CD8-positive, alpha-beta memory T cell (primary cell): ENCODE measurements at regions not wholly inside any gene's neighbourhood (a gene's known extent, or its start where the extent isn't known, plus 50 kb on each side); places are given as distances from the start of the nearest gene placed in this dataset.

Source experiments
- CTCF ChIA-PET: fragments of 350-600 bp; sonication (Branson Sonifier 250); formaldehyde crosslinking; loops from one replicate; lab custom pipeline; 2021; ENCODE audit warnings: antibody characterized with exemption; lab: Charles Lee
- POLR2A ChIA-PET: fragments of 350-600 bp; sonication (Branson Sonifier 250); formaldehyde crosslinking; loops from one replicate; lab custom pipeline; 2021; ENCODE audit warnings: antibody characterized with exemption; lab: Charles Lee
- DNase-seq, 5 donors: peaks; one replicate each; pipeline versions ENCODE4 v3.0.0 to v3.0.0-alpha.2; 2020 to 2022; ENCODE audit warnings: mixed read lengths in 1 of 5
- H3K27ac ChIP-seq: one replicate; pipeline ENCODE4 v1.7.0; 2013; ENCODE audit warnings: low read depth, mild to moderate bottlenecking, low read length, moderate library complexity
- H3K27me3 ChIP-seq: 2 replicates; pipeline ENCODE4 v1.7.0; 2013; ENCODE audit warnings: low read length, mild to moderate bottlenecking; ENCODE audit not compliant: insufficient read depth, poor library complexity, severe bottlenecking
- H3K36me3 ChIP-seq: 2 replicates; pipeline ENCODE4 v1.7.0; 2013; ENCODE audit warnings: mild to moderate bottlenecking, low read length, moderate library complexity; ENCODE audit not compliant: insufficient read depth
- H3K4me1 ChIP-seq: 2 replicates; pipeline ENCODE4 v1.7.0; 2013; ENCODE audit warnings: mild to moderate bottlenecking, low read length, moderate library complexity; ENCODE audit not compliant: insufficient read depth
- H3K4me3 ChIP-seq: 2 replicates; pipeline ENCODE4 v1.7.0; 2013; ENCODE audit warnings: mild to moderate bottlenecking, low read length
- H3K9me3 ChIP-seq: 2 replicates; pipeline ENCODE4 v1.7.0; 2013; ENCODE audit warnings: mild to moderate bottlenecking, low read length
- H3K27ac Mint-ChIP-seq, 8 donors: one replicate each; pipeline ENCODE4 v1.8.0; 2020 to 2021; ENCODE audit warnings: mixed read lengths in 8 of 8, mild to moderate bottlenecking in 6 of 8, inconsistent platforms in 3 of 8, moderate library complexity in 3 of 8
- H3K27me3 Mint-ChIP-seq, 2 donors: one replicate each; pipeline ENCODE4 v1.8.0; 2020 to 2021; ENCODE audit warnings: mixed read lengths in 2 of 2, mild to moderate bottlenecking in 1 of 2, moderate library complexity in 1 of 2
- H3K36me3 Mint-ChIP-seq, 3 donors: one replicate each; pipeline ENCODE4 v1.8.0; 2020 to 2021; ENCODE audit warnings: mixed read lengths in 3 of 3, inconsistent platforms in 1 of 3, mild to moderate bottlenecking in 1 of 3
- H3K4me1 Mint-ChIP-seq, 3 donors: one replicate each; pipeline ENCODE4 v1.8.0; 2020 to 2021; ENCODE audit warnings: mixed read lengths in 3 of 3, inconsistent platforms in 1 of 3, mild to moderate bottlenecking in 1 of 3
- H3K4me3 Mint-ChIP-seq, 7 donors: one replicate each; pipeline ENCODE4 v1.8.0; 2020 to 2021; ENCODE audit warnings: mixed read lengths in 7 of 7, mild to moderate bottlenecking in 6 of 7, moderate library complexity in 4 of 7, inconsistent platforms in 2 of 7
- H3K9me3 Mint-ChIP-seq, 5 donors: one replicate each; pipeline ENCODE4 v1.8.0; 2020 to 2022; ENCODE audit warnings: mixed read lengths in 5 of 5, mild to moderate bottlenecking in 3 of 5, moderate library complexity in 2 of 5, inconsistent platforms in 1 of 5

GRCh38 chr14:25909045-25909747 lies 688.6 kb downstream of the NOVA1 start:
- Mint-ChIP-seq H3K4me1 (no peaks in the 10 kb centered on the region), H3K4me3 (no peak overlapping the region), H3K27ac (no peak overlapping the region), H3K9me3 (peaks cover 7 to 36% (median 22%) of the 10 kb centered on the region in 5 donors), H3K36me3 (peaks cover 0 to 2% (median 0%) of the 10 kb centered on the region in 3 donors), H3K27me3 (no peaks in the 10 kb centered on the region)
- H3K4me1 ChIP-seq = no peaks in the 10 kb centered on the region
- no peak for DNase-seq
- H3K27me3 ChIP-seq = no peaks in the 10 kb centered on the region
- POLR2A ChIA-PET = no interaction called here
- CTCF ChIA-PET = no interaction called here
- H3K36me3 ChIP-seq = no peaks in the 10 kb centered on the region
- H3K4me3 ChIP-seq = no peak overlapping the region
- H3K27ac ChIP-seq = no peak overlapping the region
- H3K9me3 ChIP-seq = no peaks in the 10 kb centered on the region

DNA sequence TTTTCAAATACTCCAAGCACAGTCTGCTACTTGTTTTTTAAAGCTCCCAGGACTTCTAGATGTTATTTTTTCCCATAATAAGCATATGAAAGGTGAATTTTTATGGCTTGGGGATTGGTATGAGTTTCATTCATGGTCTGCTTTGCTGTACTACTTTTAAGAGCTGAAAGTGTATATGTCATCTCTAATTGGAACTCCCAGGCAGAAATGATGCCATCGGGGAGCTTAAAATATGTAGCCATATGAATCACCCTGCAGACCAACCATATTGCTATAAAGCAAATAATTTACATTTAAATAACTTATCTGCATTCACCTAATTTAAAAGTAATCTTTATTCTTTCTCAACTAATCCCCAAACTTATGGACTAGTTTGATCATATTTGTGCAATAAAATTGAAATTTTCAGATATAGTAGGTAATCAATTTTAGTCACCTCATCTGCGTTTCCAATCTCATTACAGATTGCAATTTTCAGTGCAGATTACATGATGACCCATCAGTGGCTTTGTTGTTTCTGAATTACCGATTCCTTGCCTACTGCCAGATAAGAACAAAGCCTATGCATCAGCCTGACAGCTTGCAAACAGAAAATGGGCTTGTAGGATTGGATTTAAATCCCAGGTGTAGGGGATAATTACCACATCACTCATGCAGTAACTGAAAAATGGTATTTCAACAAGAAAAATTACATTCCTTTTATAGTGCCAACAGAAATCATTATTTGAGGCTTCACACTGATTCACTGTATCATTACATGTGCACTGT lies 689.4 kb downstream of the NOVA1 start:
- Mint-ChIP-seq H3K4me1 (no peaks in the 10 kb centered on the region), H3K27ac (no peak overlapping the region), H3K9me3 (peaks cover 7 to 34% (median 22%) of the 10 kb centered on the region in 5 donors), H3K27me3 (no peaks in the 10 kb centered on the region), H3K36me3 (peaks cover 0 to 2% (median 0%) of the 10 kb centered on the region in 3 donors), H3K4me3 (no peak overlapping the region)
- H3K36me3 ChIP-seq = no peaks in the 10 kb centered on the region
- H3K27me3 ChIP-seq = no peaks in the 10 kb centered on the region
- no peak overlapping the region for H3K27ac ChIP-seq
- ChIA-PET POLR2A (no interaction called here), CTCF (no interaction called here)
- H3K9me3 ChIP-seq = no peaks in the 10 kb centered on the region
- no peak for DNase-seq
- no peak overlapping the region for H3K4me3 ChIP-seq
- H3K4me1 ChIP-seq = no peaks in the 10 kb centered on the region

DNA sequence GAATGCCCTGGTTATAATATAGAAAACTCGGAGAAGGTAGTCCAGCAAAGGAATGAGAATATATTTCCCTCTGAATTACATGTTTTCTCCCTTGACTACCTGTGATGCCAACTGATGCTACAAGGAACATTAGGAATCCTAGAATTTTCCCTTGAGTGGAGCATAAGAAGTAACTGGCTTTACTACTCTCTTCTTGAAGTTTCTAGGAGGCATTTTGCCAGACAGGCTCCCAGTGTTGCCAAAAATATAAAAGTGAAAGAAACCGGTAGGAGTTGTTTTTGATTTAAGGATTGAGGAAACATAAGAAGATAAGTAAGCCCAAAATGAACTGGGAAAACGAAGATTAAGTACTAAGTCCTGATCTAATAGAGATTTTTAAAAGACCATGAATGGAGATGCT lies 693.4 kb downstream of the NOVA1 start:
- H3K36me3 Mint-ChIP-seq = peaks cover 0 to 2% (median 0%) of the 10 kb centered on the region in 3 donors
- peaks cover 8 to 33% (median 22%) of the 10 kb centered on the region in 5 donors for H3K9me3 Mint-ChIP-seq
- Histone ChIP-seq H3K4me1 (no peaks in the 10 kb centered on the region), H3K4me3 (no peak overlapping the region), H3K27ac (no peak overlapping the region), H3K9me3 (no peaks in the 10 kb centered on the region), H3K27me3 (no peaks in the 10 kb centered on the region), H3K36me3 (no peaks in the 10 kb centered on the region)
- no peaks in the 10 kb centered on the region for H3K27me3 Mint-ChIP-seq
- ChIA-PET CTCF (no interaction called here), POLR2A (no interaction called here)
- H3K4me3 Mint-ChIP-seq = no peak overlapping the region
- no peaks in the 10 kb centered on the region for H3K4me1 Mint-ChIP-seq
- DNase-seq = no peak
- no peak overlapping the region for H3K27ac Mint-ChIP-seq

GRCh38 chr14:25899197-25899596 lies 698.6 kb downstream of the NOVA1 start:
- no peak overlapping the region for H3K4me3 Mint-ChIP-seq
- H3K27me3 ChIP-seq = no peaks in the 10 kb centered on the region

DNA sequence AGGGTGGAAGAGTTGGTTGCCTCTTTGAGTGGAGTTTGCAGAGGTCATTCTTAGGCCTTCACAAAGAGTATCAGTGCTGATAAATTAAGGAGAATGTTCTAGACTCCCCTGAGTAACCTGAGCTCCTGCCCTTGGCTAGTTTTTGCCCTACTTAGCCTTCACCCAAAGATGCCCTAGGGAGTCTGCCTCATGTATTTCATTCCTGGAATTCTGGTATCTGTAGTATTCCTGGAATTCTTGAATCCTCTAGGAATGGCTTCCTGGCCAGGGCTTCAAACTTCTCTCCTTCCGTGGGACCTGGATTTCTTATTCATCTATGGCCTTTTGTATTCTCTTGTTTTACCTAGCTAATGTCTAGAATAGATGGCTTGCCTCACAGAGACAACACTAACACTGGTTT lies 701.1 kb downstream of the NOVA1 start:
- Mint-ChIP-seq H3K36me3 (no peaks in the 10 kb centered on the region), H3K4me1 (no peaks in the 10 kb centered on the region)
- DNase-seq = no peak

More at GRCh38 chr14:25899197-25899596, 698.6 kb downstream of the NOVA1 start:
- DNase-seq = no peak
- H3K9me3 ChIP-seq = no peaks in the 10 kb centered on the region
- ChIA-PET POLR2A (no interaction called here), CTCF (no interaction called here)
- no peaks in the 10 kb centered on the region for H3K27me3 Mint-ChIP-seq
- H3K36me3 ChIP-seq = no peaks in the 10 kb centered on the region
- H3K9me3 Mint-ChIP-seq = peaks cover 6 to 18% (median 9%) of the 10 kb centered on the region in 5 donors
- H3K4me1 ChIP-seq = no peaks in the 10 kb centered on the region
- no peaks in the 10 kb centered on the region for H3K36me3 Mint-ChIP-seq
- no peak overlapping the region for H3K27ac ChIP-seq
- H3K27ac Mint-ChIP-seq = no peak overlapping the region
- H3K4me1 Mint-ChIP-seq = no peaks in the 10 kb centered on the region
- H3K4me3 ChIP-seq = no peak overlapping the region

GRCh38 chr14:25895740-25896139 lies 702.1 kb downstream of the NOVA1 start:
- Histone ChIP-seq H3K4me3 (no peak overlapping the region), H3K27me3 (no peaks in the 10 kb centered on the region), H3K36me3 (no peaks in the 10 kb centered on the region), H3K9me3 (no peaks in the 10 kb centered on the region), H3K4me1 (no peaks in the 10 kb centered on the region), H3K27ac (no peak overlapping the region)
- no peaks in the 10 kb centered on the region for H3K36me3 Mint-ChIP-seq
- POLR2A ChIA-PET = no interaction called here
- no peak overlapping the region for H3K27ac Mint-ChIP-seq
- no peaks in the 10 kb centered on the region for H3K27me3 Mint-ChIP-seq
- H3K4me3 Mint-ChIP-seq = no peak overlapping the region
- DNase-seq = no peak
- CTCF ChIA-PET = no interaction called here
- H3K9me3 Mint-ChIP-seq = peaks cover 3 to 32% (median 14%) of the 10 kb centered on the region in 5 donors
- H3K4me1 Mint-ChIP-seq = no peaks in the 10 kb centered on the region

More for the DNA sequence above, 701.1 kb downstream of the NOVA1 start:
- Mint-ChIP-seq H3K4me3 (no peak overlapping the region), H3K9me3 (peaks cover 6 to 28% (median 17%) of the 10 kb centered on the region in 5 donors), H3K27me3 (no peaks in the 10 kb centered on the region), H3K27ac (no peak overlapping the region)
- Histone ChIP-seq H3K9me3 (no peaks in the 10 kb centered on the region), H3K36me3 (no peaks in the 10 kb centered on the region), H3K4me3 (no peak overlapping the region), H3K27me3 (no peaks in the 10 kb centered on the region), H3K4me1 (no peaks in the 10 kb centered on the region), H3K27ac (no peak overlapping the region)
- CTCF ChIA-PET = no interaction called here
- POLR2A ChIA-PET = no interaction called here

DNA sequence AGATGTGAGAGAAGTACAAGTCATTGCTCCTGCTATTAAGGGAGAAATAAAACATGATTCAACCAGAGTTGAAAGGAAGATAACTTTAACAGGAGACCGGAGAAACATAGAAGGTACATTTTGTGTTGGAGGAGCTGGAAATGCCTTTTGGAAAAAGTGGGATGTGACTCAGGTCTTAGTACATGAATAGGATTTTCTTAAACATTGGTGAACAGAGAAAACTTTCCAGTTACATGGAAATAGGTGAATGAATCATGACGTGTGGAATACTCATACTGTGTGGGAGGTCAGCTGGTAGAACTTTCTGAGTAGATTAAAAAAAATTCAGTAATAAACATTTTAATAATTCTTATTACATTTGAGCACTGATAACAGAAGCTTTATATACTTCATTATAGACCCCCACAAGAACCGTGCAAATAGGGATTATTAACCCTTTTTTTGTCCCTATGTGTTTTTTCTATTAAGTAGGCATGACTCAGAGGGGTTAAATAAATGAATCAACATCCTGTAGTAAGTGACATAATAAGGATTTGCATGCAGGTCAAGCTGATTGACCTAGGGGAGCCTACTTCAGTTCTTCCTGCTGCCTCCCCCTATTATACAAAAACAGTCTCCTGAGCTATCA lies 710.5 kb downstream of the NOVA1 start:
- Histone ChIP-seq H3K27me3 (no peaks in the 10 kb centered on the region), H3K4me1 (no peaks in the 10 kb centered on the region), H3K4me3 (no peak overlapping the region), H3K36me3 (no peaks in the 10 kb centered on the region), H3K27ac (no peak overlapping the region), H3K9me3 (no peaks in the 10 kb centered on the region)
- Mint-ChIP-seq H3K27ac (no peak overlapping the region), H3K4me3 (no peak overlapping the region), H3K36me3 (no peaks in the 10 kb centered on the region), H3K4me1 (no peaks in the 10 kb centered on the region), H3K27me3 (no peaks in the 10 kb centered on the region), H3K9me3 (peaks cover 4 to 38% (median 16%) of the 10 kb centered on the region in 5 donors)
- CTCF ChIA-PET = no interaction called here
- POLR2A ChIA-PET = no interaction called here
- DNase-seq = no peak

GRCh38 chr14:25884657-25885056 lies 713.2 kb downstream of the NOVA1 start:
- Mint-ChIP-seq H3K27me3 (peaks cover 0 to 2% of the 10 kb centered on the region in 2 donors), H3K36me3 (no peaks in the 10 kb centered on the region), H3K4me1 (no peaks in the 10 kb centered on the region), H3K9me3 (peaks cover 2 to 28% (median 10%) of the 10 kb centered on the region in 5 donors), H3K27ac (no peak overlapping the region), H3K4me3 (no peak overlapping the region)
- ChIA-PET POLR2A (no interaction called here), CTCF (no interaction called here)
- H3K27ac ChIP-seq = no peak overlapping the region
- H3K9me3 ChIP-seq = no peaks in the 10 kb centered on the region
- H3K4me3 ChIP-seq = no peak overlapping the region
- no peaks in the 10 kb centered on the region for H3K4me1 ChIP-seq
- H3K27me3 ChIP-seq = no peaks in the 10 kb centered on the region
- no peaks in the 10 kb centered on the region for H3K36me3 ChIP-seq
- no peak for DNase-seq
